ENCODE measurements at regions not wholly inside any gene's neighbourhood (a gene's known extent, or its start where the extent isn't known, plus 50 kb on each side); places are given as distances from the start of the nearest gene placed in this dataset.

- no peak for TF ChIP-seq CTCF (IDR thresholded peaks at IDR 0.05)
- TF ChIP-seq POLR2A (IDR thresholded peaks at IDR 0.05): no peak
Observed at GRCh38 chr7:142507799-142508198, 241.5 kb upstream of the PRSS1 start.
